IMR-90 (cell line): ENCODE measurements at regions not wholly inside any gene's neighbourhood (a gene's known extent, or its start where the extent isn't known, plus 50 kb on each side); places are given as distances from the start of the nearest gene placed in this dataset.

Experiments
- ATAC-seq: fragments of 200-7000 bp; cut with Tn5 transposase; 2 replicates; pipeline ENCODE4 v1.9.1; 2020; ENCODE audit warnings: low read depth, mild to moderate bottlenecking, moderate library complexity
- BruUV-seq: library from RNA; stranded (reverse); fragments of 400-500 nt; replicated peaks from 2 replicates; lab custom pipeline; 2021; lab: Mats Ljungman, UMichigan
- CTCF ChIA-PET: fragments of 300-600 bp; formaldehyde crosslinking; extraction: SDS; loops from one replicate; lab custom pipeline; 2021; ENCODE audit warnings: antibody characterized with exemption; lab: Yijun Ruan, JAX
- POLR2A ChIA-PET: fragments of 300-600 bp; sonication (Branson Sonifier 250); formaldehyde crosslinking; loops from one replicate; lab custom pipeline; 2022; ENCODE audit warnings: antibody characterized with exemption; ENCODE audit not compliant: unreplicated experiment; lab: Charles Lee
- DNase-seq: peaks from one replicate; pipeline ENCODE4 v3.0.0; 2013
- H2AFZ ChIP-seq: replicated peaks from 2 replicates; pipeline ENCODE3; 2013; ENCODE audit warnings: low read length, mild to moderate bottlenecking; ENCODE audit not compliant: poor library complexity
- H2AK5ac ChIP-seq: 2 replicates; pipeline ENCODE4 v1.6.1; 2013; ENCODE audit warnings: low read depth, low read length, inconsistent platforms
- H2AK9ac ChIP-seq: replicated peaks from 2 replicates; pipeline ENCODE3; 2013; ENCODE audit warnings: mild to moderate bottlenecking, low read depth, low read length, moderate library complexity; ENCODE audit not compliant: poor library complexity
- H2BK120ac ChIP-seq: 2 replicates; pipeline ENCODE4 v1.6.1; 2013; ENCODE audit warnings: low read depth, low read length, inconsistent platforms
- H2BK15ac ChIP-seq: 3 replicates; pipeline ENCODE4 v1.6.1; 2013; ENCODE audit warnings: low read depth, low read length, inconsistent platforms
- H2BK20ac ChIP-seq: 2 replicates; pipeline ENCODE4 v1.6.1; 2013; ENCODE audit warnings: low read depth, mild to moderate bottlenecking, inconsistent platforms, low read length, moderate library complexity
- H2BK5ac ChIP-seq: 2 replicates; pipeline ENCODE4 v1.6.1; 2013; ENCODE audit warnings: mild to moderate bottlenecking, low read depth, low read length, inconsistent platforms; ENCODE audit not compliant: poor library complexity, severe bottlenecking
- H3K14ac ChIP-seq: replicated peaks from 2 replicates; pipeline ENCODE4 v1.6.1; 2013; ENCODE audit warnings: low read depth, low read length, inconsistent platforms
- H3K18ac ChIP-seq: 2 replicates; pipeline ENCODE4 v1.6.1; 2013; ENCODE audit warnings: low read depth, low read length, control low read depth
- H3K23ac ChIP-seq: 2 replicates; pipeline ENCODE4 v1.6.1; 2013; ENCODE audit warnings: low read depth, low read length, inconsistent platforms
- H3K27ac ChIP-seq: 2 replicates; pipeline ENCODE4 v1.5.1; 2013; ENCODE audit warnings: mild to moderate bottlenecking, control low read depth, low read length; ENCODE audit not compliant: insufficient read depth
- H3K27me3 ChIP-seq: 2 replicates; pipeline ENCODE4 v1.6.1; 2013; ENCODE audit warnings: low read length; ENCODE audit not compliant: control insufficient read depth, insufficient read depth
- H3K36me3 ChIP-seq: 2 replicates; pipeline ENCODE4 v1.6.1; 2013; ENCODE audit warnings: low read length, mixed read lengths; ENCODE audit not compliant: control insufficient read depth, insufficient read depth
- H3K4ac ChIP-seq: 2 replicates; pipeline ENCODE4 v1.6.1; 2013; ENCODE audit warnings: low read depth, low read length, inconsistent platforms
- H3K4me1 ChIP-seq: 2 replicates; pipeline ENCODE4 v1.6.1; 2013; ENCODE audit warnings: low read length, mixed read lengths; ENCODE audit not compliant: control insufficient read depth, insufficient read depth
- H3K4me2 ChIP-seq: 2 replicates; pipeline ENCODE4 v1.6.1; 2013; ENCODE audit warnings: low read depth, mild to moderate bottlenecking, control low read depth, low read length, moderate library complexity
- H3K4me3 ChIP-seq: 2 replicates; pipeline ENCODE4 v1.5.1; 2013; ENCODE audit warnings: low read depth, mild to moderate bottlenecking, control low read depth, low read length, moderate library complexity; ENCODE audit not compliant: insufficient read depth
- H3K56ac ChIP-seq: 2 replicates; pipeline ENCODE4 v1.6.1; 2013; ENCODE audit warnings: low read length, inconsistent platforms; ENCODE audit not compliant: insufficient read depth; ENCODE audit errors: extremely low read depth
- H3K79me1 ChIP-seq, 2 experiments: 2 replicates each; pipeline ENCODE4 v1.6.1; 2013; ENCODE audit warnings: low read length in 2 of 2, inconsistent platforms in 1 of 2, low read depth in 1 of 2
- H3K9ac ChIP-seq: 2 replicates; pipeline ENCODE4 v1.6.1; 2013; ENCODE audit warnings: low read depth, low read length, control low read depth
- H3K9me1 ChIP-seq: 2 replicates; pipeline ENCODE4 v1.6.1; 2013; ENCODE audit warnings: low read length, inconsistent platforms; ENCODE audit not compliant: insufficient read depth
- H3K9me3 ChIP-seq: 2 replicates; pipeline ENCODE4 v1.6.1; 2013; ENCODE audit warnings: low read length; ENCODE audit not compliant: control insufficient read depth, insufficient read depth
- H4K20me1 ChIP-seq: 2 replicates; pipeline ENCODE4 v1.6.1; 2013; ENCODE audit warnings: low read length, inconsistent platforms; ENCODE audit not compliant: insufficient read depth
- H4K5ac ChIP-seq: 2 replicates; pipeline ENCODE4 v1.6.1; 2013; ENCODE audit warnings: mild to moderate bottlenecking, low read depth, low read length, control low read depth
- H4K8ac ChIP-seq, 2 experiments: 2 replicates each; pipeline ENCODE4 v1.6.1; 2013; ENCODE audit warnings: low read depth in 2 of 2, low read length in 2 of 2, control low read depth in 1 of 2, inconsistent platforms in 1 of 2
- H4K91ac ChIP-seq: 2 replicates; pipeline ENCODE4 v1.6.1; 2013; ENCODE audit warnings: low read depth, low read length, inconsistent platforms; ENCODE audit not compliant: insufficient read depth
- BHLHE40 ChIP-seq: fragments of 150-350 bp; IDR thresholded peaks from 2 replicates; pipeline ENCODE4 v1.6.1; 2016; ENCODE audit warnings: mild to moderate bottlenecking, low read depth, low read length
- CEBPB ChIP-seq: IDR thresholded peaks from 2 replicates; pipeline ENCODE4 v1.6.1; 2012; ENCODE audit warnings: low read depth, low read length, improper control_type of control experiment
- CHD1 ChIP-seq: IDR thresholded peaks from 2 replicates; pipeline ENCODE4 v1.6.1; 2012; ENCODE audit warnings: low read depth, low read length, improper control_type of control experiment
- FOS ChIP-seq: fragments of 150-350 bp; IDR thresholded peaks from 2 replicates; pipeline ENCODE4 v1.6.1; 2016; ENCODE audit warnings: low read depth, low read length
- MAFK ChIP-seq: IDR thresholded peaks from 2 replicates; pipeline ENCODE4 v1.6.1; 2012; ENCODE audit warnings: low read depth, low read length, improper control_type of control experiment
- MAZ ChIP-seq: IDR thresholded peaks from 2 replicates; pipeline ENCODE4 v1.6.1; 2012; ENCODE audit warnings: low read depth, mild to moderate bottlenecking, low read length, improper control_type of control experiment, moderate library complexity, borderline replicate concordance
- MXI1 ChIP-seq: IDR thresholded peaks from 2 replicates; pipeline ENCODE4 v1.6.1; 2012; ENCODE audit warnings: low read depth, mild to moderate bottlenecking, low read length, moderate library complexity, borderline replicate concordance
- NFE2L2 ChIP-seq: fragments of 150-350 bp; IDR thresholded peaks from 2 replicates; pipeline ENCODE4 v1.6.1; 2016; ENCODE audit warnings: low read depth, mild to moderate bottlenecking, low read length
- POLR2A ChIP-seq: IDR thresholded peaks from 2 replicates; pipeline ENCODE4 v1.6.1; 2012; ENCODE audit warnings: mild to moderate bottlenecking, low read depth, low read length
- RCOR1 ChIP-seq: IDR thresholded peaks from 2 replicates; pipeline ENCODE4 v1.6.1; 2012; ENCODE audit warnings: mild to moderate bottlenecking, low read length, improper control_type of control experiment; ENCODE audit not compliant: insufficient replicate concordance
- RFX5 ChIP-seq: IDR thresholded peaks from 2 replicates; pipeline ENCODE4 v1.8.0; 2012; ENCODE audit warnings: low read depth, mild to moderate bottlenecking, low read length, moderate library complexity
- WGBS, 2 experiments: methylation state at CpG; one replicate each; pipeline versions ENCODE4 v1.1.5 to v1.1.7; 2013; ENCODE audit warnings: missing lambda C conversion rate in 2 of 2; ENCODE audit not compliant: insufficient read length in 1 of 2; ENCODE audit errors: extremely low coverage in 2 of 2; 5-methylcytosine and 5-hydroxymethylcytosine counted together
- dilution Hi-C: fragments of 300-500 bp; cut with HindIII; formaldehyde crosslinking; loops from one replicate; pipeline ENCODE4 v1.14.3; 2018; ENCODE audit warnings: low sequenced_read_pairs; ENCODE audit not compliant: unreplicated experiment
- in situ Hi-C: fragments of 300-500 bp; cut with MboI; formaldehyde crosslinking; loops from 3 replicates; pipeline ENCODE4 v1.14.3; 2019; ENCODE audit warnings: low sequenced_read_pairs, inconsistent platforms, mixed read lengths
- intact Hi-C: fragments of 100-400 bp; cut with micrococcal nuclease; formaldehyde crosslinking; loops from 2 replicates; pipeline ENCODE4 v1.10.0; 2022

DNA sequence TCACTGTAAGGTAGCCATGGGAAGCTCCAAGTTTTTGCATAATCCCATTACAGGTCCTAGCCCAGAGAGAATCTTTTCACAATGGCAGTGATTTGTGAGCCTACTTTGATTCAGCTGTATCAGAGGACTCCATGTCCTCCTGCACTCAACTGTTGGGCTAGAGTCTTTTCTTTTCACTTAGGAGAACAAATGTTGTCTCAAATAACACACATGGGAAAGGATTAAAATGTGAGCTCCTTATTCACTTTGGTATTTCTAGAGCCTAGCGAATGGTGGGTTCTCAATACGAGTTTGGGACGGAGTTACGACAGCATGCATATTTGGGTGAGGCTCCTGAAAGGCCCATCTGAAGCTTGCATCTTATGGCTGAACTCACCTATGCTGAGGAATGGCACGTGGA, 183.5 kb upstream of the STEAP4 start:
- Histone ChIP-seq H3K23ac (no peak overlapping the region), H2BK5ac (no peak overlapping the region), H3K79me1 (no peaks in the 10 kb centered on the region), H2AK9ac (no peak overlapping the region), H3K14ac (no peak overlapping the region), H4K91ac (no peak overlapping the region), H3K18ac (no peak overlapping the region), H3K4me2 (no peak overlapping the region), H3K4ac (no peak overlapping the region), H4K8ac (no peak overlapping the region), H2AFZ (no peak overlapping the region), H2AK5ac (no peak overlapping the region), H3K4me3 (no peak overlapping the region), H3K9me1 (no peaks in the 10 kb centered on the region), H3K36me3 (no peaks in the 10 kb centered on the region), H4K5ac (no peak overlapping the region), H3K27ac (no peak overlapping the region), H3K56ac (no peak overlapping the region), H3K9me3 (peaks cover 4% of the 10 kb centered on the region; the same call in 1 of the 2 replicates), H2BK20ac (no peak overlapping the region), H2BK15ac (no peak overlapping the region), H2BK120ac (no peak overlapping the region), H3K4me1 (no peaks in the 10 kb centered on the region), H3K27me3 (no peaks in the 10 kb centered on the region), H4K20me1 (no peaks in the 10 kb centered on the region), H3K9ac (no peak overlapping the region)
- no TSS peak for BruUV-seq
- no CpG with 5 or more reads among the region's 5 CpGs for WGBS, 2 experiments
- in situ Hi-C loops: no loop called here
- no peak for DNase-seq
- dilution Hi-C loops: no loop called here
- intact Hi-C loops: no loop called here
- no peak for ATAC-seq
- POLR2A ChIA-PET: no interaction called here
- CTCF ChIA-PET: no interaction called here
- TF ChIP-seq CEBPB: no peak
- no peak for TF ChIP-seq POLR2A
- TF ChIP-seq BHLHE40: no peak
- TF ChIP-seq MAFK: no peak
- no peak for TF ChIP-seq FOS
- no peak for TF ChIP-seq MXI1
- TF ChIP-seq MAZ: no peak
- no peak for TF ChIP-seq RFX5
- TF ChIP-seq NFE2L2: no peak
- TF ChIP-seq RCOR1: no peak
- no peak for TF ChIP-seq CHD1
